ENCODE measurements at regions not wholly inside any gene's neighbourhood (a gene's known extent, or its start where the extent isn't known, plus 50 kb on each side); places are given as distances from the start of the nearest gene placed in this dataset.

- no peak for DNase-seq (ENCODE audit: low read depth in 2 of 2)
Observed at GRCh38 chr1:195934817-195935553, 673.3 kb downstream of the KCNT2 start.

- no peak for DNase-seq (ENCODE audit: low read depth in 2 of 2)
Observed at GRCh38 chr1:195933835-195934234, 674.4 kb downstream of the KCNT2 start.

- DNase-seq (ENCODE audit: low read depth in 2 of 2) = no peak
Observed at GRCh38 chr1:195915826-195916225, 692.4 kb downstream of the KCNT2 start.

GRCh38 chr1:195909061-195909460, 699.2 kb downstream of the KCNT2 start:
- no peak for DNase-seq (ENCODE audit: low read depth in 2 of 2)

- DNase-seq (ENCODE audit: low read depth in 2 of 2) = no peak
Observed at GRCh38 chr1:195908121-195908520, 700.1 kb downstream of the KCNT2 start.

GRCh38 chr1:195903203-195903602, 705.0 kb downstream of the KCNT2 start:
- DNase-seq (ENCODE audit: low read depth in 2 of 2) = no peak

- no peak for DNase-seq (ENCODE audit: low read depth in 2 of 2)
Observed at GRCh38 chr1:195902779-195903178, 705.5 kb downstream of the KCNT2 start.

GRCh38 chr1:195899762-195900352, 708.4 kb downstream of the KCNT2 start:
- no peak for DNase-seq (ENCODE audit: low read depth in 2 of 2)

- no peak for DNase-seq (ENCODE audit: low read depth in 2 of 2)
Observed at GRCh38 chr1:195898924-195899323, 709.3 kb downstream of the KCNT2 start.

GRCh38 chr1:195898373-195898772, 709.9 kb downstream of the KCNT2 start:
- DNase-seq (ENCODE audit: low read depth in 2 of 2) = no peak

- DNase-seq (ENCODE audit: low read depth in 2 of 2) = no peak
Observed at GRCh38 chr1:195897076-195897475, 711.2 kb downstream of the KCNT2 start.

GRCh38 chr1:195894411-195894810, 713.8 kb downstream of the KCNT2 start:
- DNase-seq (ENCODE audit: low read depth in 2 of 2) = no peak

- no peak for DNase-seq (ENCODE audit: low read depth in 2 of 2)
Observed at GRCh38 chr1:195886000-195886399, 722.2 kb downstream of the KCNT2 start.

GRCh38 chr1:195878478-195878877, 729.8 kb downstream of the KCNT2 start:
- no peak for DNase-seq (ENCODE audit: low read depth in 2 of 2)

- no peak for DNase-seq (ENCODE audit: low read depth in 2 of 2)
Observed at GRCh38 chr1:195876792-195877191, 731.4 kb downstream of the KCNT2 start.

GRCh38 chr1:195872376-195872775, 735.9 kb downstream of the KCNT2 start:
- no peak for DNase-seq (ENCODE audit: low read depth in 2 of 2)

- DNase-seq (ENCODE audit: low read depth in 2 of 2) = no peak
Observed at GRCh38 chr1:195867638-195868037, 740.6 kb downstream of the KCNT2 start.

GRCh38 chr1:195866781-195867222, 741.4 kb downstream of the KCNT2 start:
- no peak for DNase-seq (ENCODE audit: low read depth in 2 of 2)

- no peak for DNase-seq (ENCODE audit: low read depth in 2 of 2)
Observed at GRCh38 chr1:195866091-195866780, 742.0 kb downstream of the KCNT2 start.

GRCh38 chr1:195851804-195852203, 756.4 kb downstream of the KCNT2 start:
- no peak for DNase-seq (ENCODE audit: low read depth in 2 of 2)

- no peak for DNase-seq (ENCODE audit: low read depth in 2 of 2)
Observed at GRCh38 chr1:195851016-195851601, 757.1 kb downstream of the KCNT2 start.

- DNase-seq (ENCODE audit: low read depth in 2 of 2) = no peak
Observed at GRCh38 chr1:195849180-195849579, 759.1 kb downstream of the KCNT2 start.
